NCI-H748 treated with DMSO at 0.1 percent for 48 hours (cell line): ENCODE measurements at regions not wholly inside any gene's neighbourhood (a gene's known extent, or its start where the extent isn't known, plus 50 kb on each side); places are given as distances from the start of the nearest gene placed in this dataset.
A peak's percentile ranks its signal among the peaks of the same experiment; 100 is the strongest.
"Not testable (repeated sequence)": the region's sequence is repeated elsewhere in the genome, so short reads cannot be mapped to it uniquely, and the experiment has no call there.

ENCODE experiments used
- DNase-seq: peaks from one replicate; lab custom pipeline; 2025; lab: John Stamatoyannopoulos, UW

- no peak for DNase-seq
These were observed 1885.4 kb upstream of the CELF4 start for GRCh38 chr18:39450958-39451357.

- DNase-seq = no peak
These were observed 1884.0 kb upstream of the CELF4 start for GRCh38 chr18:39449566-39449965.

GRCh38 chr18:39448942-39449341 is 1883.3 kb upstream of the CELF4 start:
- DNase-seq = no peak

- DNase-seq = not testable (repeated sequence)
These were observed 1879.4 kb upstream of the CELF4 start for GRCh38 chr18:39444957-39445356.

- DNase-seq = no peak
These were observed 1876.0 kb upstream of the CELF4 start for GRCh38 chr18:39441648-39442047.

- DNase-seq = no peak
These were observed 1870.4 kb upstream of the CELF4 start for GRCh38 chr18:39435996-39436395.

GRCh38 chr18:39435209-39435608 is 1869.6 kb upstream of the CELF4 start:
- no peak for DNase-seq

- no peak for DNase-seq
These were observed 1868.8 kb upstream of the CELF4 start for GRCh38 chr18:39434223-39434920.

- DNase-seq = no peak
These were observed 1859.7 kb upstream of the CELF4 start for GRCh38 chr18:39425172-39425850.

GRCh38 chr18:39424261-39424660 is 1858.7 kb upstream of the CELF4 start:
- DNase-seq = no peak

- DNase-seq = no peak
These were observed 1855.7 kb upstream of the CELF4 start for GRCh38 chr18:39421276-39421675.

- no peak for DNase-seq
These were observed 1853.7 kb upstream of the CELF4 start for GRCh38 chr18:39419315-39419714.

GRCh38 chr18:39415471-39415870 is 1849.9 kb upstream of the CELF4 start:
- no peak for DNase-seq

GRCh38 chr18:39414009-39414700 is 1848.6 kb upstream of the CELF4 start:
- no peak for DNase-seq

GRCh38 chr18:39406941-39407340 is 1841.3 kb upstream of the CELF4 start:
- DNase-seq = no peak

GRCh38 chr18:39403121-39403520 is 1837.5 kb upstream of the CELF4 start:
- no peak for DNase-seq

GRCh38 chr18:39399662-39400061 is 1834.1 kb upstream of the CELF4 start:
- DNase-seq = no peak

GRCh38 chr18:39396168-39396567 is 1830.6 kb upstream of the CELF4 start:
- DNase-seq = no peak

- DNase-seq = no peak
These were observed 1824.3 kb upstream of the CELF4 start for GRCh38 chr18:39389800-39390379.

- DNase-seq = peak; percentile 46
These were observed 1815.3 kb upstream of the CELF4 start for GRCh38 chr18:39380866-39381265.

GRCh38 chr18:39380186-39380725 is 1814.7 kb upstream of the CELF4 start:
- no peak for DNase-seq

GRCh38 chr18:39375066-39375465 is 1809.5 kb upstream of the CELF4 start:
- DNase-seq = no peak

GRCh38 chr18:39371996-39372395 is 1806.4 kb upstream of the CELF4 start:
- DNase-seq = no peak
